Hepatic stellate cell (primary cell): ENCODE measurements at regions not wholly inside any gene's neighbourhood (a gene's known extent, or its start where the extent isn't known, plus 50 kb on each side); places are given as distances from the start of the nearest gene placed in this dataset.
"Not testable (repeated sequence)": the region's sequence is repeated elsewhere in the genome, so short reads cannot be mapped to it uniquely, and the experiment has no call there.

Experiments
- DNase-seq: peaks from one replicate; pipeline ENCODE4 v3.0.0; 2011; ENCODE audit warnings: low spot score

GRCh38 chr13:73167028-73167820 lies 108.4 kb downstream of the KLF5 start:
- no peak for DNase-seq

- no peak for DNase-seq
Observed at GRCh38 chr13:73166204-73166603, 107.4 kb downstream of the KLF5 start.

- DNase-seq = no peak
Observed at GRCh38 chr13:73162912-73163911, 104.4 kb downstream of the KLF5 start.

GRCh38 chr13:73160371-73161031 lies 101.7 kb downstream of the KLF5 start:
- not testable (repeated sequence) for DNase-seq

GRCh38 chr13:73158851-73159250 lies 100.0 kb downstream of the KLF5 start:
- no peak for DNase-seq

- no peak for DNase-seq
Observed at GRCh38 chr13:73157031-73157430, 98.2 kb downstream of the KLF5 start.

GRCh38 chr13:73146707-73147106 lies 87.9 kb downstream of the KLF5 start:
- DNase-seq = no peak

GRCh38 chr13:73142071-73142470 lies 83.3 kb downstream of the KLF5 start:
- no peak for DNase-seq

- DNase-seq = no peak
Observed at GRCh38 chr13:73141292-73141771, 82.5 kb downstream of the KLF5 start.

GRCh38 chr13:73140801-73141200 lies 82.0 kb downstream of the KLF5 start:
- no peak for DNase-seq

GRCh38 chr13:73138638-73139491 lies 80.1 kb downstream of the KLF5 start:
- DNase-seq = peak; percentile 19

- DNase-seq = peak; percentile 30
Observed at GRCh38 chr13:73138276-73138637, 79.5 kb downstream of the KLF5 start.

- no peak for DNase-seq
Observed at GRCh38 chr13:73136776-73137175, 78.0 kb downstream of the KLF5 start.

GRCh38 chr13:73133531-73133930 lies 74.7 kb downstream of the KLF5 start:
- no peak for DNase-seq

GRCh38 chr13:73131247-73131646 lies 72.4 kb downstream of the KLF5 start:
- DNase-seq = no peak

- DNase-seq = no peak
Observed at GRCh38 chr13:73129023-73129422, 70.2 kb downstream of the KLF5 start.
